ENCODE measurements at regions not wholly inside any gene's neighbourhood (a gene's known extent, or its start where the extent isn't known, plus 50 kb on each side); places are given as distances from the start of the nearest gene placed in this dataset.

GRCh38 chr13:84563611-84564010 is 681.3 kb upstream of the SLITRK1 start:
- Histone ChIP-seq H3K36me3 (no peaks in the 10 kb centered on the region), H3K4me3 (ENCODE audit: low read depth, low read length) (no peak overlapping the region), H3K9me3 (ENCODE audit: severe bottlenecking) (no peaks in the 10 kb centered on the region), H3K27me3 (ENCODE audit: insufficient read depth, low read depth, severe bottlenecking) (no peaks in the 10 kb centered on the region), H3K27ac (no peak overlapping the region)
- TF ChIP-seq CTCF (IDR thresholded peaks at IDR 0.05; ENCODE audit: low read depth, low read length) = no peak
- no peak for DNase-seq

GRCh38 chr13:84553227-84553626 is 671.0 kb upstream of the SLITRK1 start:
- H3K27me3 ChIP-seq (ENCODE audit: insufficient read depth, low read depth, severe bottlenecking) = no peaks in the 10 kb centered on the region
- no peak for DNase-seq
- no peak overlapping the region for H3K4me3 ChIP-seq (ENCODE audit: low read depth, low read length)
- no peaks in the 10 kb centered on the region for H3K36me3 ChIP-seq
- TF ChIP-seq CTCF (IDR thresholded peaks at IDR 0.05; ENCODE audit: low read depth, low read length) = no peak
- no peak overlapping the region for H3K27ac ChIP-seq
- no peaks in the 10 kb centered on the region for H3K9me3 ChIP-seq (ENCODE audit: severe bottlenecking)

- no peak for TF ChIP-seq CTCF (IDR thresholded peaks at IDR 0.05; ENCODE audit: low read depth, low read length)
- Histone ChIP-seq H3K4me3 (ENCODE audit: low read depth, low read length) (no peak overlapping the region), H3K9me3 (ENCODE audit: severe bottlenecking) (no peaks in the 10 kb centered on the region), H3K36me3 (no peaks in the 10 kb centered on the region), H3K27me3 (ENCODE audit: insufficient read depth, low read depth, severe bottlenecking) (no peaks in the 10 kb centered on the region), H3K27ac (no peak overlapping the region)
- DNase-seq = no peak
These were observed 661.7 kb upstream of the SLITRK1 start for GRCh38 chr13:84543962-84544361.

- Histone ChIP-seq H3K27ac (no peak overlapping the region), H3K36me3 (no peaks in the 10 kb centered on the region), H3K4me3 (ENCODE audit: low read depth, low read length) (no peak overlapping the region), H3K27me3 (ENCODE audit: insufficient read depth, low read depth, severe bottlenecking) (no peaks in the 10 kb centered on the region), H3K9me3 (ENCODE audit: severe bottlenecking) (no peaks in the 10 kb centered on the region)
- DNase-seq = no peak
- TF ChIP-seq CTCF (IDR thresholded peaks at IDR 0.05; ENCODE audit: low read depth, low read length) = no peak
These were observed 660.1 kb upstream of the SLITRK1 start for GRCh38 chr13:84542348-84542747.

- no peaks in the 10 kb centered on the region for H3K36me3 ChIP-seq
- H3K27me3 ChIP-seq (ENCODE audit: insufficient read depth, low read depth, severe bottlenecking) = no peaks in the 10 kb centered on the region
- H3K4me3 ChIP-seq (ENCODE audit: low read depth, low read length) = no peak overlapping the region
- no peak for TF ChIP-seq CTCF (IDR thresholded peaks at IDR 0.05; ENCODE audit: low read depth, low read length)
- H3K27ac ChIP-seq = no peak overlapping the region
- no peaks in the 10 kb centered on the region for H3K9me3 ChIP-seq (ENCODE audit: severe bottlenecking)
- no peak for DNase-seq
These were observed 654.6 kb upstream of the SLITRK1 start for GRCh38 chr13:84536906-84537305.

- TF ChIP-seq CTCF (IDR thresholded peaks at IDR 0.05; ENCODE audit: low read depth, low read length) = no peak
- H3K9me3 ChIP-seq (ENCODE audit: severe bottlenecking) = no peaks in the 10 kb centered on the region
- H3K27me3 ChIP-seq (ENCODE audit: insufficient read depth, low read depth, severe bottlenecking) = no peaks in the 10 kb centered on the region
- no peak for DNase-seq
- H3K4me3 ChIP-seq (ENCODE audit: low read depth, low read length) = no peak overlapping the region
- H3K36me3 ChIP-seq = no peaks in the 10 kb centered on the region
- H3K27ac ChIP-seq = no peak overlapping the region
These were observed 646.3 kb upstream of the SLITRK1 start for GRCh38 chr13:84528408-84529070.
